Right lobe of liver (tissue), 4 donors: ENCODE measurements at regions not wholly inside any gene's neighbourhood (a gene's known extent, or its start where the extent isn't known, plus 50 kb on each side); places are given as distances from the start of the nearest gene placed in this dataset.

Experiments used
- CTCF ChIP-seq, 4 donors: fragments of 200-600 bp in 3 of 4; fragments of 450-650 bp in 1 of 4; IDR thresholded peaks; one replicate each; pipeline versions ENCODE4 v1.5.1 to v1.8.0; 2016 to 2022; ENCODE audit warnings: antibody characterized with exemption in 4 of 4, mild to moderate bottlenecking in 2 of 4
- POLR2A ChIP-seq: fragments of 450-650 bp; IDR thresholded peaks from one replicate; pipeline ENCODE4 v1.6.1; 2017; ENCODE audit warnings: antibody characterized with exemption, mild to moderate bottlenecking
- donor health status: DM: no; HTN: no; CAD: no.
- donor health status: DM: no; HTN: no; CAD: no.
- donor health status: DM: no; HTN: yes; CAD: no.

- TF ChIP-seq CTCF (IDR thresholded peaks at IDR 0.05), result no peak
- TF ChIP-seq POLR2A, result no peak
Measured at GRCh38 chr5:173454736-173455598, 126.8 kb upstream of the STC2 start.
